DND-41 (cell line): ENCODE measurements at regions not wholly inside any gene's neighbourhood (a gene's known extent, or its start where the extent isn't known, plus 50 kb on each side); places are given as distances from the start of the nearest gene placed in this dataset.

Experiments
- CTCF ChIP-seq: IDR thresholded peaks from 2 replicates; pipeline ENCODE4 v1.5.1; 2012; ENCODE audit warnings: borderline replicate concordance, low read length, moderate library complexity, mild to moderate bottlenecking; ENCODE audit not compliant: poor library complexity, severe bottlenecking; ENCODE audit errors: extremely low read depth
- EZH2 ChIP-seq: IDR thresholded peaks from 3 replicates; pipeline ENCODE4 v1.6.1; 2012; ENCODE audit warnings: borderline replicate concordance, low read depth, mild to moderate bottlenecking, moderate library complexity, low read length, inconsistent platforms; ENCODE audit not compliant: severe bottlenecking

- TF ChIP-seq CTCF = no peak
- TF ChIP-seq EZH2 = no peak
Measured at GRCh38 chr9:119435076-119435475, 65.8 kb upstream of the BRINP1 start.
